GM23338 (cell line): ENCODE measurements at regions not wholly inside any gene's neighbourhood (a gene's known extent, or its start where the extent isn't known, plus 50 kb on each side); places are given as distances from the start of the nearest gene placed in this dataset.

ENCODE experiments used
- CTCF ChIP-seq, 2 experiments: fragments of 200-600 bp in 1 of 2; sonication (generic) in 1 of 2; conservative IDR thresholded peaks; 2 replicates each; pipeline versions ENCODE4 v1.5.1 to v1.6.1; 2016 to 2017; ENCODE audit warnings: antibody characterized with exemption in 2 of 2, low read depth in 2 of 2, mild to moderate bottlenecking in 2 of 2, moderate library complexity in 1 of 2
- REST ChIP-seq: IDR thresholded peaks from one replicate; pipeline ENCODE4 v1.6.1; 2018; ENCODE audit warnings: antibody characterized with exemption; ENCODE audit not compliant: unreplicated experiment

GRCh38 chr20:6679086-6679485 lies 88.4 kb upstream of the BMP2 start:
- TF ChIP-seq REST, result no peak
- no peak for TF ChIP-seq CTCF (conservative IDR thresholded peaks at IDR 0.05; ENCODE audit: low read depth in 2 of 2)
